Calu3 (cell line): ENCODE measurements at regions not wholly inside any gene's neighbourhood (a gene's known extent, or its start where the extent isn't known, plus 50 kb on each side); places are given as distances from the start of the nearest gene placed in this dataset.
A peak's percentile ranks its signal among the peaks of the same experiment; 100 is the strongest.

ENCODE experiments used
- BruUV-seq: library from RNA; stranded (reverse); fragments of 400-500 nt; replicated peaks from 2 replicates; lab custom pipeline; 2021; lab: Mats Ljungman, UMichigan
- CTCF ChIA-PET: fragments of 300-600 bp; sonication (Branson Sonifier 250); formaldehyde crosslinking; loops from one replicate; lab custom pipeline; 2022; ENCODE audit warnings: antibody characterized with exemption; lab: Charles Lee
- DNase-seq: peaks from one replicate; pipeline ENCODE4 v3.0.0; 2022
- H3K27ac Mint-ChIP-seq: one replicate; pipeline ENCODE4 v1.8.0; 2022; ENCODE audit warnings: mixed read lengths; ENCODE audit not compliant: unreplicated experiment
- H3K27me3 Mint-ChIP-seq: one replicate; pipeline ENCODE4 v1.8.0; 2022; ENCODE audit warnings: mixed read lengths; ENCODE audit not compliant: unreplicated experiment
- H3K36me3 Mint-ChIP-seq: one replicate; pipeline ENCODE4 v1.8.0; 2022; ENCODE audit warnings: mild to moderate bottlenecking, moderate library complexity, mixed read lengths; ENCODE audit not compliant: insufficient read depth, unreplicated experiment
- H3K4me1 Mint-ChIP-seq: one replicate; pipeline ENCODE4 v1.8.0; 2022; ENCODE audit warnings: mild to moderate bottlenecking, low read depth, mixed read lengths; ENCODE audit not compliant: unreplicated experiment
- H3K4me3 Mint-ChIP-seq: one replicate; pipeline ENCODE4 v1.8.0; 2022; ENCODE audit warnings: mild to moderate bottlenecking, low read depth, moderate library complexity, mixed read lengths; ENCODE audit not compliant: unreplicated experiment
- H3K9me3 Mint-ChIP-seq: one replicate; pipeline ENCODE4 v1.8.0; 2022; ENCODE audit warnings: low read depth, mixed read lengths; ENCODE audit not compliant: unreplicated experiment
- CTCF ChIP-seq: fragments of 200-600 bp; IDR thresholded peaks from one replicate; pipeline ENCODE4 v1.8.0; 2022; ENCODE audit warnings: antibody characterized with exemption; ENCODE audit not compliant: unreplicated experiment
- intact Hi-C: fragments of 100-400 bp; cut with micrococcal nuclease; formaldehyde crosslinking; loops from one replicate; pipeline ENCODE4 v1.10.0; 2022; ENCODE audit not compliant: unreplicated experiment

GRCh38 chr5:102138243-102138653, 157.8 kb downstream of the SLCO4C1 start:
- intact Hi-C loops: no loop called here
- Mint-ChIP-seq H3K27ac (no peak overlapping the region), H3K9me3 (no peaks in the 10 kb centered on the region), H3K4me3 (no peak overlapping the region), H3K36me3 (no peaks in the 10 kb centered on the region), H3K4me1 (peaks cover 14% of the 10 kb centered on the region), H3K27me3 (no peaks in the 10 kb centered on the region)
- peak; percentile 6 for DNase-seq
- BruUV-seq: no TSS peak
- CTCF ChIA-PET: no interaction called here
- TF ChIP-seq CTCF: no peak

GRCh38 chr5:102130890-102131289, 165.2 kb downstream of the SLCO4C1 start:
- Mint-ChIP-seq H3K36me3 (no peaks in the 10 kb centered on the region), H3K9me3 (no peaks in the 10 kb centered on the region), H3K4me3 (no peak overlapping the region), H3K4me1 (no peaks in the 10 kb centered on the region), H3K27ac (no peak overlapping the region), H3K27me3 (no peaks in the 10 kb centered on the region)
- CTCF ChIA-PET: no interaction called here
- intact Hi-C loops: no loop called here
- TF ChIP-seq CTCF: no peak
- DNase-seq: no peak
- no TSS peak for BruUV-seq

GRCh38 chr5:102130386-102130785, 165.7 kb downstream of the SLCO4C1 start:
- TF ChIP-seq CTCF: no peak
- H3K4me3 Mint-ChIP-seq: no peak overlapping the region
- H3K27me3 Mint-ChIP-seq: no peaks in the 10 kb centered on the region
- no peak for DNase-seq
- BruUV-seq: no TSS peak
- H3K36me3 Mint-ChIP-seq: no peaks in the 10 kb centered on the region
- no peaks in the 10 kb centered on the region for H3K4me1 Mint-ChIP-seq
- intact Hi-C loops: no loop called here
- H3K27ac Mint-ChIP-seq: no peak overlapping the region
- H3K9me3 Mint-ChIP-seq: no peaks in the 10 kb centered on the region
- CTCF ChIA-PET: no interaction called here

- no peak overlapping the region for H3K4me3 Mint-ChIP-seq
- intact Hi-C loops: no loop called here
- DNase-seq: no peak
- H3K27me3 Mint-ChIP-seq: no peaks in the 10 kb centered on the region
- CTCF ChIA-PET: no interaction called here
- TF ChIP-seq CTCF: no peak
- BruUV-seq: no TSS peak
- H3K4me1 Mint-ChIP-seq: no peaks in the 10 kb centered on the region
- no peaks in the 10 kb centered on the region for H3K36me3 Mint-ChIP-seq
- no peak overlapping the region for H3K27ac Mint-ChIP-seq
- no peaks in the 10 kb centered on the region for H3K9me3 Mint-ChIP-seq
These were observed 176.8 kb downstream of the SLCO4C1 start for GRCh38 chr5:102119252-102119651.
